H1 (cell line): ENCODE measurements at regions not wholly inside any gene's neighbourhood (a gene's known extent, or its start where the extent isn't known, plus 50 kb on each side); places are given as distances from the start of the nearest gene placed in this dataset.

Experiments used
- CTCF ChIA-PET: fragments of 300-600 bp; sonication (Branson Sonifier 250); formaldehyde crosslinking; loops from one replicate; lab custom pipeline; 2021; ENCODE audit not compliant: partially characterized antibody; lab: Charles Lee
- POLR2A ChIA-PET: fragments of 300-600 bp; sonication (Branson Sonifier 250); formaldehyde crosslinking; loops from one replicate; lab custom pipeline; 2021; ENCODE audit warnings: inconsistent platforms; ENCODE audit not compliant: partially characterized antibody; lab: Charles Lee
- DNase-seq, 2 experiments: peaks; one replicate each; pipeline versions ENCODE4 v3.0.0 to v3.0.0-alpha.2; 2010 to 2022; ENCODE audit warnings: low spot score in 2 of 2, low read depth in 1 of 2, mixed read lengths in 1 of 2
- FAIRE-seq: peaks from 2 replicates; lab custom pipeline; 2011; peaks lifted over from hg19 to GRCh38; lab: Jason Lieb, UNC
- H2AFZ ChIP-seq: 2 replicates; pipeline ENCODE4 v1.8.1; 2012; ENCODE audit warnings: low read length, inconsistent platforms
- H2AK5ac ChIP-seq: 2 replicates; pipeline ENCODE4 v1.6.1; 2013; ENCODE audit warnings: low read depth, low read length
- H2BK120ac ChIP-seq: replicated peaks from 2 replicates; pipeline ENCODE3; 2013; ENCODE audit warnings: low read depth, low read length, inconsistent platforms
- H2BK12ac ChIP-seq: 2 replicates; pipeline ENCODE4 v1.6.1; 2013; ENCODE audit warnings: low read depth, low read length
- H2BK15ac ChIP-seq: 2 replicates; pipeline ENCODE4 v1.6.1; 2013; ENCODE audit warnings: low read length
- H2BK20ac ChIP-seq: 2 replicates; pipeline ENCODE4 v1.6.1; 2013; ENCODE audit warnings: low read length
- H2BK5ac ChIP-seq: 2 replicates; pipeline ENCODE4 v1.6.1; 2013; ENCODE audit warnings: low read depth, low read length
- H3K14ac ChIP-seq: 2 replicates; pipeline ENCODE4 v1.6.1; 2013; ENCODE audit warnings: inconsistent platforms; ENCODE audit not compliant: insufficient read length
- H3K18ac ChIP-seq: 2 replicates; pipeline ENCODE4 v1.6.1; 2013; ENCODE audit warnings: low read length; ENCODE audit errors: extremely low read depth
- H3K23ac ChIP-seq: 2 replicates; pipeline ENCODE4 v1.6.1; 2013; ENCODE audit warnings: inconsistent platforms; ENCODE audit not compliant: insufficient read length
- H3K23me2 ChIP-seq: 2 replicates; pipeline ENCODE4 v1.6.1; 2013; ENCODE audit warnings: low read depth, low read length
- H3K27ac ChIP-seq: 2 replicates; pipeline ENCODE4 v1.6.1; 2011; ENCODE audit warnings: low read depth, low read length, inconsistent platforms
- H3K27me3 ChIP-seq, 4 experiments: replicated peaks in 1 of 4; 1 replicate in 1 of 4; 2 replicates in 3 of 4; pipeline versions ENCODE4 v1.6.1 to v1.8.1; 2011 to 2013; ENCODE audit warnings: low read length in 3 of 4, mild to moderate bottlenecking in 3 of 4, inconsistent platforms in 2 of 4, mixed read lengths in 2 of 4, moderate library complexity in 1 of 4; ENCODE audit not compliant: control insufficient read depth in 3 of 4, insufficient read depth in 3 of 4; ENCODE audit errors: extremely low read depth in 1 of 4
- H3K36me3 ChIP-seq, 4 experiments: 2 replicates each; pipeline versions ENCODE4 v1.6.1 to v1.8.1; 2011 to 2013; ENCODE audit warnings: mild to moderate bottlenecking in 4 of 4, low read length in 3 of 4, moderate library complexity in 2 of 4, control low read depth in 1 of 4, inconsistent platforms in 1 of 4; ENCODE audit not compliant: insufficient read depth in 4 of 4, control insufficient read depth in 2 of 4
- H3K4ac ChIP-seq: replicated peaks from 2 replicates; pipeline ENCODE3; 2013; ENCODE audit warnings: low read length, low read depth, mixed read lengths, inconsistent platforms; ENCODE audit not compliant: insufficient read length
- H3K4me1 ChIP-seq, 4 experiments: replicated peaks in 1 of 4; 1 replicate in 1 of 4; 2 replicates in 3 of 4; pipeline versions ENCODE4 v1.6.1 to v1.8.1; 2011 to 2013; ENCODE audit warnings: low read length in 3 of 4, inconsistent platforms in 2 of 4, mixed read lengths in 1 of 4; ENCODE audit not compliant: insufficient read depth in 4 of 4, control insufficient read depth in 3 of 4
- H3K4me2 ChIP-seq, 2 experiments: 2 replicates each; pipeline versions ENCODE4 v1.6.1 to v1.8.1; 2011 to 2013; ENCODE audit warnings: low read depth in 2 of 2, low read length in 2 of 2, control low read depth in 1 of 2, inconsistent platforms in 1 of 2, mild to moderate bottlenecking in 1 of 2; ENCODE audit not compliant: insufficient read depth in 1 of 2
- H3K4me3 ChIP-seq, 4 experiments: fragments of 200-600, 300-600 bp in 1 of 4; sonication (generic), shearing (Covaris generic), sonication (Bioruptor Twin) in 1 of 4; 2 replicates each; pipeline versions ENCODE4 v1.5.1 to v1.8.1; 2011 to 2016; ENCODE audit warnings: low read length in 4 of 4, low read depth in 3 of 4, control low read depth in 2 of 4, inconsistent platforms in 2 of 4, mild to moderate bottlenecking in 2 of 4, mixed read lengths in 1 of 4, moderate library complexity in 1 of 4; ENCODE audit not compliant: insufficient read depth in 2 of 4; ENCODE audit errors: extremely low read depth in 1 of 4
- H3K56ac ChIP-seq: replicated peaks from 2 replicates; pipeline ENCODE3; 2013; ENCODE audit warnings: low read depth, mild to moderate bottlenecking, mixed read lengths, low read length, inconsistent platforms; ENCODE audit not compliant: insufficient read length
- H3K79me1 ChIP-seq: 2 replicates; pipeline ENCODE4 v1.6.1; 2013; ENCODE audit warnings: low read depth, low read length, control low read depth
- H3K79me2 ChIP-seq, 2 experiments: 2 replicates each; pipeline versions ENCODE4 v1.6.1 to v1.8.1; 2012 to 2013; ENCODE audit warnings: low read length in 2 of 2, mild to moderate bottlenecking in 2 of 2, inconsistent platforms in 1 of 2; ENCODE audit not compliant: insufficient read depth in 2 of 2, control insufficient read depth in 1 of 2
- H3K9ac ChIP-seq, 4 experiments: replicated peaks in 1 of 4; 1 replicate in 1 of 4; 2 replicates in 3 of 4; pipeline versions ENCODE4 v1.6.1 to v1.8.1; 2011 to 2013; ENCODE audit warnings: low read depth in 3 of 4, low read length in 3 of 4, control low read depth in 2 of 4, mild to moderate bottlenecking in 2 of 4, moderate library complexity in 2 of 4, inconsistent platforms in 1 of 4; ENCODE audit errors: extremely low read depth in 1 of 4
- H3K9me3 ChIP-seq, 2 experiments: 2 replicates each; pipeline versions ENCODE4 v1.6.1 to v1.8.1; 2012 to 2013; ENCODE audit warnings: mild to moderate bottlenecking in 2 of 2, moderate library complexity in 2 of 2, control low read depth in 1 of 2, inconsistent platforms in 1 of 2, low read depth in 1 of 2, low read length in 1 of 2, mixed read lengths in 1 of 2; ENCODE audit not compliant: insufficient read depth in 2 of 2
- H4K20me1 ChIP-seq, 2 experiments: replicated peaks in 1 of 2; 2 replicates each; pipeline versions ENCODE3 to v1.8.1; 2011 to 2013; ENCODE audit warnings: inconsistent platforms in 2 of 2, low read length in 2 of 2, mild to moderate bottlenecking in 1 of 2; ENCODE audit not compliant: insufficient read depth in 2 of 2, control insufficient read depth in 1 of 2
- H4K5ac ChIP-seq: 2 replicates; pipeline ENCODE4 v1.6.1; 2013; ENCODE audit warnings: low read length, low read depth, mixed read lengths, inconsistent platforms; ENCODE audit not compliant: insufficient read length
- H4K8ac ChIP-seq: 2 replicates; pipeline ENCODE4 v1.8.0; 2013; ENCODE audit warnings: mild to moderate bottlenecking, moderate library complexity, low read length, inconsistent platforms; ENCODE audit not compliant: insufficient read depth; ENCODE audit errors: extremely low read depth
- H4K91ac ChIP-seq: replicated peaks from 2 replicates; pipeline ENCODE3; 2013; ENCODE audit warnings: low read length, mixed read lengths, inconsistent platforms; ENCODE audit not compliant: insufficient read length
- TAF7 ChIP-seq: optimal IDR thresholded peaks from 2 replicates; pipeline ENCODE3; 2011; ENCODE audit warnings: low read depth, mild to moderate bottlenecking, inconsistent platforms, low read length, moderate library complexity, borderline replicate concordance
- whole genome bisulfite sequencing, 2 experiments: shearing (Covaris generic) in 1 of 2; methylation state at CpG; one replicate each; pipeline versions ENCODE4 v1.1.6 to v1.1.7; 2013 to 2015; ENCODE audit warnings: low lambda C conversion rate in 2 of 2, mixed read lengths in 2 of 2, inconsistent platforms in 1 of 2, low coverage in 1 of 2, missing lambda C conversion rate in 1 of 2; ENCODE audit not compliant: insufficient replicate concordance in 2 of 2, insufficient coverage in 1 of 2, insufficient read length in 1 of 2; ENCODE audit errors: extremely low coverage in 1 of 2, missing lambda C conversion rate in 1 of 2; 5-methylcytosine and 5-hydroxymethylcytosine counted together

GRCh38 chr2:4486971-4487370 lies 783.6 kb downstream of the DCDC2C start:
- Histone ChIP-seq H4K8ac (no peak overlapping the region), H3K27me3 (no peaks in the 10 kb centered on the region), H3K14ac (no peak overlapping the region), H3K9me3 (peaks cover 14 to 15% of the 10 kb centered on the region in 2 experiments), H3K27ac (no peak overlapping the region), H4K20me1 (no peaks in the 10 kb centered on the region), H3K9ac (no peak overlapping the region), H3K18ac (no peak overlapping the region), H2BK5ac (no peak overlapping the region), H3K79me2 (no peaks in the 10 kb centered on the region), H3K4me2 (no peak overlapping the region), H3K23ac (no peak overlapping the region), H4K91ac (no peak overlapping the region), H2BK12ac (no peak overlapping the region), H2AFZ (no peak overlapping the region), H3K36me3 (no peaks in the 10 kb centered on the region), H2BK15ac (no peak overlapping the region), H2AK5ac (no peak overlapping the region), H4K5ac (no peak overlapping the region), H3K56ac (no peak overlapping the region), H2BK20ac (no peak overlapping the region), H3K4me1 (no peaks in the 10 kb centered on the region), H3K23me2 (no peaks in the 10 kb centered on the region), H3K79me1 (no peaks in the 10 kb centered on the region), H3K4me3 (no peak overlapping the region), H2BK120ac (no peak overlapping the region), H3K4ac (no peak overlapping the region)
- DNase-seq, result no peak
- WGBS, 2 experiments, result 100% methylated on average over 2 of the region's 2 CpGs; no CpG with 5 or more reads in 1 of the 2 experiments
- TF ChIP-seq TAF7, result no peak
- no peak for FAIRE-seq
- CTCF ChIA-PET, result no interaction called here
- POLR2A ChIA-PET, result no interaction called here
